ENCODE measurements at regions not wholly inside any gene's neighbourhood (a gene's known extent, or its start where the extent isn't known, plus 50 kb on each side); places are given as distances from the start of the nearest gene placed in this dataset.
"Not testable (repeated sequence)": the region's sequence is repeated elsewhere in the genome, so short reads cannot be mapped to it uniquely, and the experiment has no call there.

DNA sequence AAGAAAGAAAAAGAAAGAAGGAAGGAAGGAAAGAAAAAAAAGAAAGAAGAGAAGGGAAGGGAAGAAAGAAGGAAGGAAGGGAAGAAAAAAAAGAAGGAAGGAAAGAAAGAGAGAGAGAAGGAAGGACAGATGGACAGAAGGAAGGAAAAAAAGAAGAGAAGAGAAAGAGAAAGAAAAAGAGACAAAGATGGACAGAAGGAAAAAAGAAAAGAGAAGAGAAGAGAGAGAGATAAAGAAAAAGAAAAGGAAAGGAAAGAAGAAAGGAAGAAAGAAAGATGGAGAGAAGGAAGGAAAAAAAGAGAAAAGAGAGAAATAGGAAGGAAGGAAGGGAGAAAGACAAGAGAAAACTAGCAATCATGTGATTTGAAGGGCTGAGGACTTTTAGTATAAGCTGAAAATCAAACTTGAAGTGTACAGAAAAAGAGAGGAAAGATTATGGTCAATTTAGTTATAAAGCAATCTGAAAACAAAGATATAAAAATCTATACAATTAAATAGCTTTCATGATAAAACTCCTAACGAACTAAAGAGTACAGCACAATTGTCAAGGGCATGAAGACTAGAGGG is 115.3 kb downstream of the LTN1 start:
- DNase-seq, result no peak

GRCh38 chr21:28875078-28875477 is 117.6 kb downstream of the LTN1 start:
- no peak for DNase-seq

DNA sequence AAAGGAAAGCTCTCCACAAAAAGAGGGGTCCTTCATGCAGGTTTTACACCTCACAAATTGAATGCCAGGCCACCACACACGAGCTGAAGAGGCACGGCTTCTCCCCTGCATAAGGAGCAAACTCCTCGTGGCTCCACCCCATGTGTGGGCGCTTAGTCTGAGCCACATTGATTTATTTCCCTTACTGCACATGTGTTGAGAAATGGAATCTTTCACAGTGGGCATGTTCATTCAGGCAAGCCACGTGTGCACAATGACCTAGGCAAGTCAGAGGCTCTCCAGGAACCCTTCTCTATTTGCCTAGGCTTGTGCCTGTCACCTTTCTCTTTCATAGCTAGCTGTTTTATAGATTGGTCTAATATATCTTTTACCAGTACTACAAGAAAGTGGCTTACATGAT is 120.5 kb downstream of the LTN1 start:
- no peak for DNase-seq

DNA sequence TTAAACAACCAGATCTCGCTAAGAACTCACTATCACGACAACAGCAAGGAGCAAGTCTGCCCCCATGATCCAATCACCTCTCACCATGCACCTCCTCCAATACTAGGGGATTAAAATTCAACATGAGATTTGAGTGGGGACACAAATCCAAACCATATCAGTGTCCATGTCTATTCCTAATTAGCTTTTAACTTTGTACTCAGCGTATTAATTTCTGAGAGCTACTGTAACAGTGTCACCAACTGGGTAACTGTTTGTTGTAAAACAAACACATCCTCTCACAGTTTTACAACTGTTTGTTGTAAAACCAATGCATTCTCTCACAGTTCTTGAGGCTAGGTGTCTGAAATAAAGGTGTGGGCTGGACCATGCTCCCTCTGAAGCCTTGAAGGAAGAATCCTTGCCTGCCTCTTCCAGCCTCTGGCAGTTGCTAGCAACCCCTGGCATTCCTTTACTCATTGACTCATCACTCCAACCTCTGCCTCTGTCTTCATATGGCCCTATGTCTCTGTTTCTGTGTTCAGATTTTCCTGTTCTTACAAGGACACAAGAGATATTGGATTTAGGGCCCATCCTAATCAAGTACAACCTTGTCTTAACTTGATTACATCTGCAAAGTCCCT is 121.2 kb downstream of the LTN1 start:
- peak; percentile 64 for DNase-seq

GRCh38 chr21:28867401-28867800 is 125.3 kb downstream of the LTN1 start:
- no peak for DNase-seq

DNA sequence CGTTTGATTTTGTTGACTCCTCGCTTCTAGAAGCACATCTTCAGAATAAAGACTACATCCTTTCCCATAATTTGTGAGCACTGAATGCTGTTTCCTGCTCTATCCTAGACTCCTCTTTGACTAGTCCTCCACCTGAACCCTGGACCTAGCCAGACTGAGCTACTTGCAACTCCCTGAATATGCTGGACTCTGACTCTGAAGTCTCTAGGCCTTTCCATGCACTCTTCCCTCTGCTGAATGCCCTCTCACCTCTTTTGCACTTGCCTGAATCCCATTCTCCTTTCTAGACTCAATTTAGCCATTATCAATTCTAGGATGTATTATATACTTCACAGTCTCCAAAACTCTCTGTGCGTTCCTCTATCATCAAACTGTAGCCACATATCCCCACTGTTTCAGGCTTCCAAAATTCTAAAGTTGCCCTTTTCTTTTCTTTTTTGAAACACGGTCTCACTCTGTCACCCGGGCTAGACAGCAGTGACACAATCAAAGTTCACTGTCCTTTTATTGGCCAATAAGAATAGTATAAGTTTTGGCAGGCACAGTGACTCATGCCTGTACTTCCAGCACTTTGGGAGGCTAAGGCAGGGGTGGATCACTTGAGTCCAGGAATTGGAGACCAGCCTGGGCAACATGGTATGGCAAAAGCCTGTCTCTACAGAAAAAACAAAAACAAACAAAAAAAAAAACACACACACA is 127.0 kb downstream of the LTN1 start:
- DNase-seq, result no peak

GRCh38 chr21:28858424-28858823 is 134.3 kb downstream of the LTN1 start:
- no peak for DNase-seq

DNA sequence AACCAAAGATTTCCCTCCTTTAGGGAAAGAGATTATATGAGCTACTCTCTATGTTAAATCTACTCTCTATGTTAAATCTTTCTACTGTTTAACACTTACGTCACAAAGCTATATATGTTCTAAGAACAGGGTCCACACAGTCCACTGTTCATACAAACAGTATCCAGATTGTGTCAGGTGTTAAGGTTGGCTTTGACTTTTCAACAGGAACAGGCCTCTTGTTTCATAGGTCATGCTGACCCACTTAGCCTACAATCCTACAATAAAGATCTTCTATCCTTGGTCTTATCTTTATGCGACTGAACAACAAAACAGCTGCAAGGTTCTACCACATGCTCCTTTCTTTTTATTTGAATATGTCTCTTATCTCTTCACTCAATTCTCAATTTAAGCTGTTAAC is 134.9 kb downstream of the LTN1 start:
- no peak for DNase-seq

GRCh38 chr21:28856588-28857250 is 136.0 kb downstream of the LTN1 start:
- DNase-seq, result peak; percentile 61

GRCh38 chr21:28852706-28853105 is 140.0 kb downstream of the LTN1 start:
- DNase-seq, result no peak

DNA sequence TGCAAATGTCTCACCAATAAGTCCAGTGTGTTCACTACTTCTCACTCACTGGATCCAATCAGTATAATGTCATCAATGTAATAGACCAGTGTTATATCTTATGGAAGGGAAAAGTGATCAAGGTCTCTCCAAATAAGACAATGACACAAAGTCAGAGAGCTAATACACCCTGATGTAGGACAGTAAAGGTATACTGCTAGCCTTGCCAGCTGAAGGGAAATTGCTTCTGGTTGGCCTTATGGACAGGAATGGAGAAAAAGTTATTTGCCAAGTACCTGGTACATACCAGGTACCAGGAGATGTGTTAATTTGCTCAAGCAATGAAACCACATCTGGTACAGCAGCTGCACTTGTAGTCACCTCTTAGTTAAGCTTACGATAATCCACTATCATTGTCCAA is 141.0 kb downstream of the LTN1 start:
- no peak for DNase-seq

- DNase-seq, result not testable (repeated sequence)
Observed at GRCh38 chr21:28839237-28839636, 153.4 kb downstream of the LTN1 start.

DNA sequence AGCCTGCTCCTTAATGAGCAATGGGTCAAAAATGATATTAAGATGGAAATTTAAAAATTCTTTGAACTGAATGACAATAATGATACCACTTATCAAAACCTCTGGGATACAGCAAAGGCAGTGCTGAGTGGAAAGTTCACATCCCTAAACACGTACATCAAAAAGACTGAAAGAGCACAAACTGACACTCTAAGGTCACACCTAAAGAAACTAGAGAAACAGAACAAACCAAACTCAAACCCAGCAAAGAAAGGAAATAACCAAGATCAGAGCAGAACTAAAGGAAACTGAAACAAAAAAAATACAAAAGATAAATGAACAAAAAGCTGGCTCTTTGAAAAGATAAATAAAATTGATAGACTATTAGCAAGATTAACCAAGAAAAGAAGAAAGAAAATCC is 155.3 kb downstream of the LTN1 start:
- not testable (repeated sequence) for DNase-seq

DNA sequence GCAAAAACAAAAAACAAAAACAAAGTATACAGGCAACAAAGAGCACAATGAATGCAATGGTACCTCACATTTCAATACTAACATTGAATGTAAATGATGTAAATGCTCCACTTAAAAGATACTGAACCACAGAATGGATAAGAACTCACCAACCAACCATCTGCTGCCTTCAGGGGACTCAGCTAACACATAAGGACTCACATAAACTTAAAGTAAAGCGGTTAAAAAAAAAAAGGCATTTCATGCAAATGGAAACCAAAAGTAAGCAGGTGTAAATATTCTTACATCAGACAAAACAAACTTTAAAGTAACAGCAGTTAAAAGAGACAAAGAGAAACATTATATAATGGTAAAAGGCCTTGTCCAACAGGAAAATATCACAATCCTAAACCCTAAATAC is 156.1 kb downstream of the LTN1 start:
- DNase-seq, result not testable (repeated sequence)

DNA sequence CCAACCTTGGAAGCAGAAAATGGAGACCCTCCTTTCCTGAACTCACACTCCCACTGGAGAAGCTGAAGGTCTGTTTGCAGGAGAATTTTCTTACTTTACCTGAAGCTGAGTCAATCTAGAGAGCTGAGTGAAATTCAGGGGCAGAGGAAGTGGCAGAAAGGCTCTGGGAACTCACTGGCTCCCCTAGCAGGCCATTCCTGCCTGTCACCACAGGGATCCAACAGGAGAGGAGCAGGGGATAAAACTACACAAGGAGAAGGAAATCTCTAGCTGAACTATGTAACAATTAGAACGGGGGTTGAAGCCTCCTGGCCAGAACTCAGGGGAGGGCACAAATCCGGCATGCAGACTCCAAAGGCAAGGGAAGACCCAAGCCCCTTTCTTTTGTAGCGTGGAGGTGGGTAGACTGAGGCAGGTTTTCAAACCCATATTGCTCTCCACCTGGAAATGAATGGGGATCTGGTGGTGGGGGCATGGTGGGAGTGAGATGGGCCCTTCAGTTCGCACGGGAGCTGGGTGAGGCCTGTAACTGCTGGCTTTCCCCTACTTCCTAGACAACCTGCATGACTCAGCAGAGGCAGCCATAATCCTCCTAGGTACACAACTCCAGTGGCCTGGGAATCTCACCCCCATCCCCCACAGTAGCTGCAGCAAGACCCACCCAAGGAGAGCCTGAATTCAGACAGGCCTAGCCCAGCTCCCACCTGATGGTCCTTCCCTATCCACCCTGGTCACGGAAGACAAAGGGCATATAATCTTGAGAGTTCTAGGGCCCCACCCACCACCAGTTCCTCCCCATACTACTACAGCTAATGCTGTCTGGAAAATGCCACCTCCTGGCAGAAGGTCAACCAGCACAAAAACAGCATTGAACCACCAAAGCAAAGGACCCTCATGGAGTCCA is 158.1 kb downstream of the LTN1 start:
- no peak for DNase-seq

DNA sequence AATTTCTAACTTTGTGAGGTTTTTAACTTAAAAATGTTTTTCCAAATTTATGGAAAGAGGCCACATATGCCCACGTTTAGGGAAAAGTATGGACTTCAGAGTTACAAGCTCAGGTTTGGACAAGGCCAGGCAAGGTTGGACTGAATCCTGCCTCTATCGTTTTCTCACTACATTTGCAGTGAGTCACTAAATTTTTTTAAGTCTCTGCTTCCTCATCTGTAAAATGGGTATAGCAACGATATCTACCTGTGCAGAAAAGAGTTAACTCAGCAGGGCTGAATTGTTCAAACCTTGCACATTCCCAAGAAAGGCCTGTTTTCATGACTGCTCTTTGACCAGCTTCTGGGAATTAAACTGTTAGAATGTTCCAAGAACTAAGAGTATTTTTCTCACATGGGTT is 159.1 kb downstream of the LTN1 start:
- DNase-seq, result no peak

- DNase-seq, result no peak
Observed at GRCh38 chr21:28833182-28833581, 159.5 kb downstream of the LTN1 start.

- no peak for DNase-seq
Observed at GRCh38 chr21:28832715-28833061, 160.0 kb downstream of the LTN1 start.

- DNase-seq, result peak; percentile 81
Observed at GRCh38 chr21:28832013-28832714, 160.5 kb downstream of the LTN1 start.

- no peak for DNase-seq
Observed at GRCh38 chr21:28828981-28829380, 163.7 kb downstream of the LTN1 start.

- no peak for DNase-seq
Observed at GRCh38 chr21:28828021-28828420, 164.7 kb downstream of the LTN1 start.

DNA sequence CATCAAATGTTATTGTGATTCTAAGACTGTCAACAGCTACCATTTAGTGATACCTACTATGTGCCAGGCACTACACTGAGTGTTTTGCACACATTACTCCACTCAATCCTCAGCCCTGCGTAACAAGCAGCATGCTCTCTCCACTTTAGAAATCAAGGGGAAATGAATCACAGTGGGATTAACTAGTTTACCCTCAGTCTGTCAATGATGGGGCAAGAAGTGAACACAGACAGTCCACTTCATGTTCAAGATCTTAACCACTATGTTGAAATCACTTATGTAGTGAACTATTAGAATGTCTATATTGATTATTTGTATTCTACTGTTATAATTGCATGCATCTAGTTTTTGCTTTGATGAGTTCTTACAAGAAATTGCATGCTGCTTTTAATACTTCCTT is 165.3 kb downstream of the LTN1 start:
- DNase-seq, result no peak

All from islet precursor cell (in vitro differentiated cells).